T-helper 1 cell treated with Interleukin-12 subunit alpha and Interleukin-12 subunit beta and Interleukin-4 antibody, amounts not matched to agents 30 ng/mL and 1 ng/mL, for 36 hours (primary cell): ENCODE measurements at regions not wholly inside any gene's neighbourhood (a gene's known extent, or its start where the extent isn't known, plus 50 kb on each side); places are given as distances from the start of the nearest gene placed in this dataset.

Source experiments
- intact Hi-C: fragments of 100-400 bp; cut with micrococcal nuclease; formaldehyde crosslinking; loops from one replicate; pipeline ENCODE4 v1.15.1; 2024

GRCh38 chr6:153882411-153882810 lies 156.6 kb upstream of the OPRM1 start:
- intact Hi-C loops, result no loop called here

DNA sequence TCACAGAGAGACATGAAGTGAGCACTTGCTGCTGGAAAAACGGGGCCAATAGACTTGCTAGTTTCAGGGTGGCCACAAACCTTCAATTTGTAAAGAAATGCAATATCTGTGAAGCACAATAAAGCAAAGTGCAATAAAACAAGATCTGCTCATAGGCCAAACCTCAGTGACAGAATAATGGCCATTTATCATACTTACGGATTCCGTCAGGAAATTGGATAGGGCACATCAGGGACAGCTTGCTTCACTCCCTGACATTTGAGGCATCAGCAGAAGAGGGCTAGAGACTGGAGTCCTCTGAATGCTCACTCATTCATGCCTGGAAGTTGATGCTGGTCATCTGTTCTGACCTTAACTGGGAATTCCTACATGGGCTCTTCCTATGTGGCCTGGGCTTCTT lies 165.5 kb upstream of the OPRM1 start:
- intact Hi-C loops, result no loop called here

GRCh38 chr6:153872946-153873345 lies 166.1 kb upstream of the OPRM1 start:
- intact Hi-C loops, result no loop called here

DNA sequence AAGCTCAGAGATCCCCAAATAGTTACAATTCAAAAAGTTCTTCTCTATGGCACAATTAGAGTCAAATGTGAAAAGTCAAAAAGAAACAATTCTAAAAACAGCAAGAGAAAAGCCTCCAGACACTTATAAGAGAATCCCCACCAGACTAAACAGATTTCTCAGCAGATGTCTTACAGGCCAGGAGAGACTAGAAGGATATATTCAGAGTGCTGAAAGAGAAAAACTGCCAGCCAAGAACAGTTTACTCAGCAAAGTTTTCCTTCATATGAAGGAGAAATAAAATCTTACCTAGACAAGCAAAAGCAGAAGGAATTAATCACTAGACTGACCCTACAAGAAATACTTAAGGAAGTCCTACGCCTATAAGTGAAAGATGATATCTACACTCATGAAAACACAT lies 176.1 kb upstream of the OPRM1 start:
- intact Hi-C loops, result no loop called here

- intact Hi-C loops, result no loop called here
Measured at GRCh38 chr6:153862139-153862538, 176.9 kb upstream of the OPRM1 start.

DNA sequence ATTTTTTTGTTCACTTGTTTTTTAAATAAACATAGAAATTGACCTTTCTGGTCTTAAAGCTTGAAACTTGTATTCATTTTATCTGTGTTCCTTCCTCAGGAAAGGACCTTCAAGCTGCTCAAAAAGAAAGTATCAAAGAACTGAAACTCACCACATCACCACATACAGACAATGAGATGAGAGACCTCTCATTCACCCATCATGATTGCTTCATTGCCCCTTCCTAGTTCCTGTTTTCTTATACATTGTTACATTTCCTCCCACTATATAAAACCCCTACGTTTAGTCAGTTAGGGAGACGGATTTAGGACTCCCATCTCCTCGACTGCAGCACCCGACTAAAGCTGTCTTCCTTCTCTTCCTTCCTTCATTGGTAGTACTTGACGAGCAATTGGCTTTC lies 180.5 kb upstream of the OPRM1 start:
- intact Hi-C loops, result no loop called here

DNA sequence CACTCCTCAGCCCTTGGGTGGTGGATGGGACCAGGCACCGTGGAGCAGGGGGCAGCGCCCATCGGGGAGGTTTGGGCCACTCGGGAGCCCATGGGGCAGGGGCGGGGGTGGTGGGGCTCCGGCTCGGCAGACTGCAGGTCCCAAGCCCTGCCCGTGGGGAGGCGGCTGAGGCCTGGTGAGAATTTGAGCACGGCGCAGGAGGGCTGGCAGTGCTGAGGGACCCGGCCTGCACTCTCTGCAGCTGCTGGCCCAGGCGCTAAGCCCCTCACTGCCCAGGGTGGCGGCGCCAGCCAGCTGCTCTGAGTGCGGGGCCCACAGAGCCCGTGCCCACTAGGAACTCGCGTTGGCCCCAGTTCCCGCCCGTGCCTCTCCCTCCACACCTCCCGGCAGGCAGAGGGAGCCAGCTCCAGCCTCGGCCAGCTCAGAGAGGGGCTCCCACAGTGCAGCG lies 182.1 kb upstream of the OPRM1 start:
- intact Hi-C loops, result no loop called here

- intact Hi-C loops, result no loop called here
Measured at GRCh38 chr6:153852481-153852880, 186.6 kb upstream of the OPRM1 start.

DNA sequence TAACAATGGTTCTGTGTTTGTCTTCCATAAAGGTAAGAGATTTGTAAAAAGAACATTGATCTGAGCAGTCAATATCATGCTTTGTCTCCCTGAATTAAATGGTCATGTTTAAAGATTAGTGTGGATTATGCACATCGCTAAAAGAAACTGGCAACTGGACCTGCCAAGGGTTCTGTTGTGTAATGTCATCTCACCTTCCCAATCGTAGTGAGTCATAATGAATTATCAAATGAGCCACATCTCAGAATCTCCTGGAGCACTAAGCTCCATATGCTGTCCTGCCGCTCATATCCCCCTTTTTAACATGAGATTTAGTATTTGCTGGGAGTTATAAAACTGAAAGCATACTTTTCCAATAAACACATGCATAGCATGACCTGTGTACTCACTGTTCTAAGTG lies 187.0 kb upstream of the OPRM1 start:
- intact Hi-C loops, result no loop called here

GRCh38 chr6:153849072-153849779 lies 189.8 kb upstream of the OPRM1 start:
- intact Hi-C loops, result no loop called here

- intact Hi-C loops, result no loop called here
Measured at GRCh38 chr6:153843420-153843819, 195.6 kb upstream of the OPRM1 start.

DNA sequence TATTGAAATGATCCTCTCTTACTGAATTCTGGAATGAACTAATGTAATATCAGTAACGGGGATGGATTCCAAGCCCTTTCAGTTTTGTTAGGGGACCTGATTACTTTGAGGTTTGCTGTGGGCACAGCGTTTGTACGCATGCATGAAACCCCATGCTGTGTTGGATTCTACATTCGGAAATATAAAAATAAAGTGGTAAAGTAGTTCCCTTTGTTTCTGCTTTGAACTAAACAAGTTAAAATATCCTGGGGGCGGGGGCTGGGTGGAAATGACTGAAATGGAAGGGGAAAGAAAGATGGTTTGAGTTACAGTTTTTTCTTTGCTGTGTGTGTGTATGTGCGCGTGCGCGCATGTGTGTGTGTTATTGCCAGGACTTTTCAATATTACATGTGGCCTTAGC lies 196.5 kb upstream of the OPRM1 start:
- intact Hi-C loops, result no loop called here

DNA sequence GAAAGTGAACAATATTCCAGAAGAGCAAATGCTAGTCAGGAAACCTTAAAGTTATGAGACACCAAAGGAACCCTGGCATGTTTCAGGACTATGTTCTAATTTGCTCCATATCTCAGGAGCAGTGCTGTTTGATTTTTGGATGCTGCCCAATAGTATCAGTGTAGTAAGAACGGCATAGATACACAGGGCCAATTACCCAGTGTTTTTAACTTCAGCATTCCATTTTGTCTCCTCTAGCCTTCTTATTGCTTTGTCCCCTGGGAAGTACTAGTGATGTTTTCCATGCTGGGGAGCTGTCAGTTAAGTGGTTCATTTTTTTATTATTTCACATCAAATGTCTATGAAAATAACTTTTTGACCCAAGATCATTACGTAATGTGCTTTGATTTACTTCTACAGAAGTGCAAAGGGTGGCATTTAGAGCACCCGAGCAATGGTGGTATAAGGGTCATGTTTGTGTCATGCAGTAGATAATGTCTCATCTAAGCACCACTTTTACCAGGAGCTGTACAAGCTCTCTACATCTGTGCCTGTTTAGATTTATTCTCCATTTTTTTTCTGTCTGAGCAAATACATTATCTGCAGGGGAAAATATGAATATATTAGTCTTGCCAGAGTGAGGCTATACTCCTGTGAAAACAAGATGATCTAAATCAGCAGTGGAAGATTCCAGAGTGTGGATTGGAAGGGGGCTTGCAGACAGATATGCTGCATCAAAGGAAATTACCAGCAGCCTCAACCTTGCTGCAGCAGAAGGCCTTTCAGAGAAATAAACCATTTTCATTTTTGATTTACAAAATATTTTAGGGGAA lies 198.8 kb upstream of the OPRM1 start:
- intact Hi-C loops, result no loop called here

- intact Hi-C loops, result no loop called here
Measured at GRCh38 chr6:153832543-153832942, 206.5 kb upstream of the OPRM1 start.

- intact Hi-C loops, result no loop called here
Measured at GRCh38 chr6:153831350-153832078, 207.5 kb upstream of the OPRM1 start.

- intact Hi-C loops, result no loop called here
Measured at GRCh38 chr6:153817173-153817572, 221.9 kb upstream of the OPRM1 start.

DNA sequence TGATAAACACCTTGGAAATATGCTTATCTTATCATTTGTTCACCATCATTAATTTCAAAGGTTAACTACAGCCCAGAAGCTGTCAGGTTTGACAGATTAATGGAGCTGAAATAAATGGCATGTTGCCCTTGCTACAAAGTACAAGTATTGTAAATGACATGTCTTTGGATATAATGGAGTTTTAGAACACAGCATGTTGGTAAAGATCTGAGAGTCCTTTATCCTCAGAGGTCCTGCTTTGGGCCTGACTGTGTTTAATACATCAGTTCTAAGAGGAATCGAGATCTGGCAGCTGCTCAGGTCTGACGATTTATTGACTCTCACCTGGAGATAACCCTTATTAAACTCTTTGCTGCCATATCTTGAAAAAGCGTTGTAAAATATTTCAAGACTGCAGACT lies 222.7 kb upstream of the OPRM1 start:
- intact Hi-C loops, result no loop called here

- intact Hi-C loops, result no loop called here
Measured at GRCh38 chr6:153814136-153814535, 224.9 kb upstream of the OPRM1 start.

DNA sequence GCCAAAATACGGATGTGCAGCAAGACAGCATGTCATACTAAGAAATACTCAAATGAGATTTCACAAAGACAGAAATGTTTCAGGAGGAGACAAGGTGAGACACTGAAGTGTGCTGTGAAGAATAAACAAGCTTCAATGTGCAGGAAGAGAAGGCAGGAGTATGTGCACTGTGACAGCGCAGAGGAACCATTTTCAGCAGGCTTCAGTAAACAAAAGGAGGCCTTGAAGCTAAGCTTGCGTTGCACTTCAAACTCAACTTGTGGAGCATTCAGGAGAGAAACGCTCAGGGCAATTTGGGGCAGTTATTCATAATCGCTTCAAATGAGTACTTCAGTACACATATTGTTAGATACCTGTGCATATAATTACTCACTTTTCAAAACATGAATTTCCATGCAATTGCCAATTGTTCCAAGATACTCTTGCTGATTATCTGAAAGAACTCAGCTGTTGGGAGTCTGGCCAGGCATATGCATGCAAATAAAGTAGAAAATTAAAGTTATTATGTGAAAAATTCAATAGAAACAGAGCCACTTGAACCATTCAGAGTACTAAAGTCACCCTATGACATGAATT lies 234.2 kb upstream of the OPRM1 start:
- intact Hi-C loops, result no loop called here

- intact Hi-C loops, result no loop called here
Measured at GRCh38 chr6:153801917-153802316, 237.1 kb upstream of the OPRM1 start.

- intact Hi-C loops, result no loop called here
Measured at GRCh38 chr6:153800580-153801188, 238.4 kb upstream of the OPRM1 start.
